Mammary epithelial cell (primary cell): ENCODE measurements at regions not wholly inside any gene's neighbourhood (a gene's known extent, or its start where the extent isn't known, plus 50 kb on each side); places are given as distances from the start of the nearest gene placed in this dataset.

Source experiments
- EZH2 ChIP-seq: IDR thresholded peaks from 2 replicates; pipeline ENCODE4 v1.6.1; 2012; ENCODE audit warnings: low read length, inconsistent platforms, borderline replicate concordance
- TF ChIP-seq, protein P1 (sequence below), 2 donors: IDR thresholded peaks in 1 of 2; conservative IDR thresholded peaks in 1 of 2; 2 replicates each; pipeline ENCODE4 v1.5.1; 2011 to 2012; ENCODE audit warnings: inconsistent platforms in 2 of 2, low read length in 2 of 2, mild to moderate bottlenecking in 2 of 2, control low read depth in 1 of 2, low read depth in 1 of 2; ENCODE audit not compliant: insufficient read depth in 1 of 2; ENCODE audit errors: extremely low read depth in 1 of 2

GRCh38 chr6:71766796-71767195 is 119.6 kb upstream of the RIMS1 start:
- TF ChIP-seq, protein P1, sequence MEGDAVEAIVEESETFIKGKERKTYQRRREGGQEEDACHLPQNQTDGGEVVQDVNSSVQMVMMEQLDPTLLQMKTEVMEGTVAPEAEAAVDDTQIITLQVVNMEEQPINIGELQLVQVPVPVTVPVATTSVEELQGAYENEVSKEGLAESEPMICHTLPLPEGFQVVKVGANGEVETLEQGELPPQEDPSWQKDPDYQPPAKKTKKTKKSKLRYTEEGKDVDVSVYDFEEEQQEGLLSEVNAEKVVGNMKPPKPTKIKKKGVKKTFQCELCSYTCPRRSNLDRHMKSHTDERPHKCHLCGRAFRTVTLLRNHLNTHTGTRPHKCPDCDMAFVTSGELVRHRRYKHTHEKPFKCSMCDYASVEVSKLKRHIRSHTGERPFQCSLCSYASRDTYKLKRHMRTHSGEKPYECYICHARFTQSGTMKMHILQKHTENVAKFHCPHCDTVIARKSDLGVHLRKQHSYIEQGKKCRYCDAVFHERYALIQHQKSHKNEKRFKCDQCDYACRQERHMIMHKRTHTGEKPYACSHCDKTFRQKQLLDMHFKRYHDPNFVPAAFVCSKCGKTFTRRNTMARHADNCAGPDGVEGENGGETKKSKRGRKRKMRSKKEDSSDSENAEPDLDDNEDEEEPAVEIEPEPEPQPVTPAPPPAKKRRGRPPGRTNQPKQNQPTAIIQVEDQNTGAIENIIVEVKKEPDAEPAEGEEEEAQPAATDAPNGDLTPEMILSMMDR (conservative IDR thresholded peaks at IDR 0.05 in 1 of 2, IDR thresholded peaks at IDR 0.05 in 1 of 2; ENCODE audit: extremely low read depth in 1 of 2, insufficient read depth in 1 of 2, low read depth in 1 of 2, low read length in 2 of 2), result no peak
- TF ChIP-seq EZH2, result no peak
